Fibroblast of lung (primary cell): ENCODE measurements at regions not wholly inside any gene's neighbourhood (a gene's known extent, or its start where the extent isn't known, plus 50 kb on each side); places are given as distances from the start of the nearest gene placed in this dataset.

Source experiments
- DNase-seq, 2 donors: peaks; one replicate each; pipeline versions ENCODE4 v3.0.0 to v3.0.0-alpha.2; 2010; ENCODE audit warnings: low read depth in 2 of 2
- H2AFZ ChIP-seq: 2 replicates; pipeline ENCODE4 v1.5.1; 2012; ENCODE audit warnings: low read length, control low read depth, inconsistent platforms
- H3K27ac ChIP-seq: 2 replicates; pipeline ENCODE4 v1.5.1; 2011; ENCODE audit warnings: low read length, control low read depth; ENCODE audit not compliant: insufficient read depth
- H3K27me3 ChIP-seq: 2 replicates; pipeline ENCODE4 v1.5.1; 2011; ENCODE audit warnings: mild to moderate bottlenecking, low read length; ENCODE audit not compliant: control insufficient read depth, insufficient read depth
- H3K36me3 ChIP-seq: 2 replicates; pipeline ENCODE4 v1.5.1; 2011; ENCODE audit warnings: low read length; ENCODE audit not compliant: control insufficient read depth, insufficient read depth
- H3K4me1 ChIP-seq: 2 replicates; pipeline ENCODE4 v1.5.1; 2011; ENCODE audit warnings: low read length; ENCODE audit not compliant: control insufficient read depth, insufficient read depth; ENCODE audit errors: extremely low read depth
- H3K4me2 ChIP-seq: 2 replicates; pipeline ENCODE4 v1.5.1; 2011; ENCODE audit warnings: low read length, control low read depth; ENCODE audit not compliant: insufficient read depth; ENCODE audit errors: extremely low read depth
- H3K4me3 ChIP-seq, 4 experiments: fragments of 200-600 bp in 1 of 4; sonication (generic) in 1 of 4; replicated peaks in 1 of 4; 2 replicates each; pipeline ENCODE4 v1.5.1; 2011 to 2016; ENCODE audit warnings: low read length in 4 of 4, low read depth in 3 of 4, mild to moderate bottlenecking in 3 of 4, control low read depth in 2 of 4, inconsistent platforms in 1 of 4, mixed read lengths in 1 of 4; ENCODE audit not compliant: insufficient read depth in 1 of 4; ENCODE audit errors: control extremely low read depth in 1 of 4
- H3K79me2 ChIP-seq: 2 replicates; pipeline ENCODE4 v1.5.1; 2012; ENCODE audit warnings: mild to moderate bottlenecking, low read length, inconsistent platforms; ENCODE audit not compliant: control insufficient read depth, insufficient read depth
- H3K9ac ChIP-seq: 2 replicates; pipeline ENCODE4 v1.5.1; 2011; ENCODE audit warnings: mild to moderate bottlenecking, low read length, control low read depth; ENCODE audit not compliant: insufficient read depth
- H3K9me3 ChIP-seq: 2 replicates; pipeline ENCODE4 v1.5.1; 2012; ENCODE audit warnings: low read depth, low read length; ENCODE audit not compliant: control insufficient read depth, insufficient read depth
- H4K20me1 ChIP-seq: 2 replicates; pipeline ENCODE4 v1.5.1; 2011; ENCODE audit warnings: low read length; ENCODE audit not compliant: control insufficient read depth, insufficient read depth; ENCODE audit errors: extremely low read depth
- EZH2 ChIP-seq: IDR thresholded peaks from 2 replicates; pipeline ENCODE4 v1.5.1; 2012; ENCODE audit warnings: low read length, control low read depth, mild to moderate bottlenecking; ENCODE audit errors: missing control alignments
- TF ChIP-seq, protein P1 (sequence below), 2 donors: IDR thresholded peaks in 1 of 2; conservative IDR thresholded peaks in 1 of 2; 1 replicate in 1 of 2; 2 replicates in 1 of 2; pipeline ENCODE4 v1.5.1; 2011 to 2012; ENCODE audit warnings: low read length in 2 of 2, control low read depth in 1 of 2, inconsistent platforms in 1 of 2, low read depth in 1 of 2, mild to moderate bottlenecking in 1 of 2

DNA sequence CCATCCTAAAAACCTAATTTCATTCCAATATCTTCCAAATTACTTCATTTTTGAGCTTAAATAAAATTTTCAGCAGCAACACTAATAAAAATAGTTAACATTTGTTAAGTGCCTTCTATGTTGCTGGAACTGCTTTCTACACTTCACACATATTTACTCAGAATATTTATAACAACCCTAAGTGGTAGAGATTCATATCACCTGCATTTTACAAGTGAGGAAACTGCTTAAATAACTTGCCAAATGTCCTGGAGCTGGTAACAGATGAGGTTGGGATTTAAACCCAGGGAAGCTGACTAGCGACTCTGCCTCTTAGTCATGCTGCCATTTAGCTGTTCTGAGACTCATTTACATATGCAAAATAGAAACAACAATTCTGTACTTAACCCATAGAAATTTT lies 86.1 kb upstream of the PBX1 start:
- no peaks in the 10 kb centered on the region for H4K20me1 ChIP-seq
- H3K9ac ChIP-seq = no peak overlapping the region
- no peaks in the 10 kb centered on the region for H3K9me3 ChIP-seq
- no peaks in the 10 kb centered on the region for H3K4me1 ChIP-seq
- H3K36me3 ChIP-seq = no peaks in the 10 kb centered on the region
- no peak overlapping the region for H2AFZ ChIP-seq
- no peak overlapping the region for H3K27ac ChIP-seq
- TF ChIP-seq EZH2 = no peak
- TF ChIP-seq, protein P1, sequence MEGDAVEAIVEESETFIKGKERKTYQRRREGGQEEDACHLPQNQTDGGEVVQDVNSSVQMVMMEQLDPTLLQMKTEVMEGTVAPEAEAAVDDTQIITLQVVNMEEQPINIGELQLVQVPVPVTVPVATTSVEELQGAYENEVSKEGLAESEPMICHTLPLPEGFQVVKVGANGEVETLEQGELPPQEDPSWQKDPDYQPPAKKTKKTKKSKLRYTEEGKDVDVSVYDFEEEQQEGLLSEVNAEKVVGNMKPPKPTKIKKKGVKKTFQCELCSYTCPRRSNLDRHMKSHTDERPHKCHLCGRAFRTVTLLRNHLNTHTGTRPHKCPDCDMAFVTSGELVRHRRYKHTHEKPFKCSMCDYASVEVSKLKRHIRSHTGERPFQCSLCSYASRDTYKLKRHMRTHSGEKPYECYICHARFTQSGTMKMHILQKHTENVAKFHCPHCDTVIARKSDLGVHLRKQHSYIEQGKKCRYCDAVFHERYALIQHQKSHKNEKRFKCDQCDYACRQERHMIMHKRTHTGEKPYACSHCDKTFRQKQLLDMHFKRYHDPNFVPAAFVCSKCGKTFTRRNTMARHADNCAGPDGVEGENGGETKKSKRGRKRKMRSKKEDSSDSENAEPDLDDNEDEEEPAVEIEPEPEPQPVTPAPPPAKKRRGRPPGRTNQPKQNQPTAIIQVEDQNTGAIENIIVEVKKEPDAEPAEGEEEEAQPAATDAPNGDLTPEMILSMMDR (conservative IDR thresholded peaks at IDR 0.05 in 1 of 2, IDR thresholded peaks at IDR 0.05 in 1 of 2; ENCODE audit: low read depth in 1 of 2, low read length in 2 of 2) = no peak
- H3K4me3 ChIP-seq = no peak overlapping the region
- DNase-seq = no peak
- no peak overlapping the region for H3K4me2 ChIP-seq
- H3K27me3 ChIP-seq = no peaks in the 10 kb centered on the region
- no peaks in the 10 kb centered on the region for H3K79me2 ChIP-seq

DNA sequence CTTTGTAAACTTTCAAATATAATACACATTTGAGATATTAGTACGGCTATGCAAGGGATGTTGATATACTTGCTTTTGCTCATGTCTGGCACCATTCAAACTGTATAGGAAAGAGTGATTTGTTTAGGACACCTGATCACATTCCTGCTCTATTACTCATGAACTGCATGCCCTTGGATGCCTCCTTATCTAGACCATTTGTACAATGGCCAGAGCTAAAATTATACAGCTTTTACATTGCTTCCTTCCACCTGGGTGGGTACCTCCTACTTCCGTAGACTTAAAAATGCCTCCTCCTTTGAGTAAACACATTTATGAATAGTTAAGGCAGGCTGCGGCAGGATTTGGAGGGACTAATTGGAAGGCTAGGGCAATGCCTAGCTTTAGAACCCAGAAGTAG lies 85.4 kb upstream of the PBX1 start:
- DNase-seq = no peak
- no peak overlapping the region for H3K4me3 ChIP-seq
- H3K79me2 ChIP-seq = no peaks in the 10 kb centered on the region
- H3K4me2 ChIP-seq = no peak overlapping the region
- no peaks in the 10 kb centered on the region for H3K4me1 ChIP-seq
- H3K27ac ChIP-seq = no peak overlapping the region
- H3K9me3 ChIP-seq = no peaks in the 10 kb centered on the region
- H3K27me3 ChIP-seq = no peaks in the 10 kb centered on the region
- TF ChIP-seq, protein P1 (conservative IDR thresholded peaks at IDR 0.05 in 1 of 2, IDR thresholded peaks at IDR 0.05 in 1 of 2; ENCODE audit: low read depth in 1 of 2, low read length in 2 of 2) = no peak
- no peaks in the 10 kb centered on the region for H4K20me1 ChIP-seq
- H3K36me3 ChIP-seq = no peaks in the 10 kb centered on the region
- no peak overlapping the region for H2AFZ ChIP-seq
- H3K9ac ChIP-seq = no peak overlapping the region

DNA sequence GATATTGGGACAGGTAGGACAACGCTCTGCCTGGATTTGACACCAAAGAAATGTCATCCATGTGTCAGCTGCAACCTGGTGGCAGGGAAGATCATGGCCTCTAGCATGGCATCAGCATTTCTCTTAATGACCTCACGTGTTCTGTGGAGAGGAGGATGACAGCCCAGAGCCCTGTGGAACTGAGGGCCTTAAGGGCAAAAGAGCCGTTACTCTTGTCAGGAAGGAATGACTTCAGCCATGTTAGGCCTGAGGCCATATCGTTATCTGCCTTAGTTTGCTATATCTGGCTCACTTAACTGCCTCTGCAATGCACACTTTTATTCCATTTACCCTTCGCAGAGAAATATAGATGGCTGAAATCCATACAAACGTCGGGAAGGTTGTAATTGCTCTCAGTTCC lies 83.2 kb upstream of the PBX1 start:
- H3K79me2 ChIP-seq = no peaks in the 10 kb centered on the region
- H3K27ac ChIP-seq = no peak overlapping the region
- no peaks in the 10 kb centered on the region for H3K4me1 ChIP-seq
- H3K4me2 ChIP-seq = no peak overlapping the region
- H3K9me3 ChIP-seq = no peaks in the 10 kb centered on the region
- no peak overlapping the region for H3K9ac ChIP-seq
- no peak for TF ChIP-seq EZH2
- TF ChIP-seq, protein P1 (conservative IDR thresholded peaks at IDR 0.05 in 1 of 2, IDR thresholded peaks at IDR 0.05 in 1 of 2; ENCODE audit: low read depth in 1 of 2, low read length in 2 of 2) = no peak
- H2AFZ ChIP-seq = no peak overlapping the region
- H3K27me3 ChIP-seq = no peaks in the 10 kb centered on the region
- H3K4me3 ChIP-seq = no peak overlapping the region
- no peaks in the 10 kb centered on the region for H4K20me1 ChIP-seq
- H3K36me3 ChIP-seq = no peaks in the 10 kb centered on the region
- DNase-seq = no peak
